GM12874 (cell line): ENCODE measurements at regions not wholly inside any gene's neighbourhood (a gene's known extent, or its start where the extent isn't known, plus 50 kb on each side); places are given as distances from the start of the nearest gene placed in this dataset.

Source experiments
- CTCF ChIP-seq: IDR thresholded peaks from 2 replicates; pipeline ENCODE4 v1.5.1; 2011; ENCODE audit warnings: low read depth, mild to moderate bottlenecking, control low read depth, low read length, moderate library complexity; ENCODE audit not compliant: insufficient read depth

DNA sequence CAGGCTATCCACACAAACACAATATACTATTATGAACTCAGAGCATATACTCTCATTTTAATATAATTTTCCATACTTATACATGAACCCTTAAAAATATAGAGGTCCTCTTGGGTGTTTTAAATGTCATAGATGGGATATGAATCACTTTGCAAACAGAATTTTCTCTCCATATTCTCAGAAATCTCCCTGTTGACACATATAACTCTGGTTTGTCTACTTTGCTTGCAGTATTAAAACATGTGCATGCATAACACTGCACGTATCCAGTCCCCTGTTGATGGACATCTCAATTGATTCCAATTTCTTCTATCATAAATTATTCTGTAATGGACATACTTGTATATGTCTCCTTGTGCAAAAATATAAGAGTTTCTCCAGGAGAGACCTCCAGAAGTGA, 417.5 kb upstream of the TBX3 start:
- no peak for TF ChIP-seq CTCF

DNA sequence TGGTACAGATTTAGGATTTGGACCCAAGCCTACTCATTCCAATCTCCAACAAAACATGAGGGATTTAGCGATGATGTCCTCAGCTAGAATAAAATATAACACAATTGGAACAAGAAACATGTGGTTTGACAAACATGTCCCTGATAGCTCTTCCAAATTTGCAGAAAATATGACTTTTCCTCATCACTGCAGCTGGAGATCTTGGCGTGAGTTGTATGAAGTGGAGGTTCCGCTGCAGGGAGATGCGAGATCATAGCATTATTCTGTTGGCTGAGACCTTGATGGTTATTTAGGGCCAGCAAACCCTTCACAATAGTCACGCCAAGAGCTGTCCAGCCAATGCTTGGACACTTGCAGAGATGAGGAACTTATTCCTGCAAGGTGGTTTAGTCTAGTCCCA, 413.4 kb upstream of the TBX3 start:
- no peak for TF ChIP-seq CTCF

GRCh38 chr12:115096588-115097397, 412.8 kb upstream of the TBX3 start:
- no peak for TF ChIP-seq CTCF

DNA sequence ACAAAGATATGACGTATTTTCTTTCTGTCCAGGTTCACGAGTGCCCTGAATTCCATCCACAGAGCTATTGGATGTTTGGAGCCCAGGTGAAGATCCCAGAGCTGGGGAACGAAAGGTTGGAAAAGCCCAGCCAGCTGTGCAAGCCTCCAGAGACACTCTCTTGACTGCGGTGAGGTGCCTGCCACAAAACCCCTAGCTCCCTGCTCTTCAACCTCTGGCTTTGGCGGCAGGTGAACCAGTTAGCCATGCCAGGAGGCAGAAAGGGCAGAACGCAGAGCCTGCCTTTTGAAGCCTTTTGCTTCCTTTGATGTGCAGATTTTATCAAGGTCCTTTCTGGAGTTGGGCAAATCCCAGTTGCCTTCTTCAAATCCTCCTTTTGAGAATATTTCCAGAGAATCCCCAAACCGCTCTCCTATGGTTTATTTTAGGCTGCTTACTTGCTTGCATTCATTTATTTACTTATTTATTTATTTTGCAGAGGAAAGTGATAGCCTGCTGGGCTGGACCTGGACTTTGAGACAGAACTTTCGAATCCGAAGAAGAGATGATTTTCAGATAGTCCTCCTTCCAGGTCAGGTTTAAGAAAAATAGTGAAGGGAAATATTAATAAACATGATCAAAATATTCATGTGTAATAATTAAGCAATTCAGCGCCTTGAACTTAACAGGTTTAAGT, 411.2 kb upstream of the TBX3 start:
- TF ChIP-seq CTCF: no peak

DNA sequence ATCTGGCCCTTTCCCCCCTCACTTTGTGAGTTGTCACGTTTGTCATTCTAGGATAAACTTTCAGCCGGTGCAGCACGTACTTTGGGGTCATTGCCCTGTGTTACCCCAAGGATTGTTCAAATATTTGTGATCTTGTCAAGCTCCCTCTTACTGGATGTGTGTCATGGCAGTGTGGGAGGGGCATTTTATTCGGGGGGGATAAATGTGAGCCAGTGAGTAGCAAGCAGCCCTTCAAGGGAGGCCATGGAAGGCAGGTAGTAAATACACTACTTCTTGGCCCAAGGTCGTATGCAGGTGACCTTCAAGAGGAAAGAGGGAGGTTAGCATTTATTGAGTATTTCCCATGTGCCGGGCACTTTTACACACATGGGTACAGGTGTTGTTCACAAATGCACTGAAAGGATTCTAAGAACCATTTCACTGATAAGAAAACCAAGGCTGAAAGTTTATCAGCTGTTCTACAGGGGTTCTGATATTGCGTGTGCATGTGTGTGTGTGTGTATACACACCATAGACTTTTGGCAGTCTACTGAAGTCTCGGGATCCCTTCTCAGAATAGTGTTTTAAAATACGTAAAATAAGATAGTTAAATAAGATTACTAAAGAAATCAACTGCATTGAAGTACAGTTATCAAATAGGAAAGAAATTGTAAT, 410.3 kb upstream of the TBX3 start:
- TF ChIP-seq CTCF: no peak

DNA sequence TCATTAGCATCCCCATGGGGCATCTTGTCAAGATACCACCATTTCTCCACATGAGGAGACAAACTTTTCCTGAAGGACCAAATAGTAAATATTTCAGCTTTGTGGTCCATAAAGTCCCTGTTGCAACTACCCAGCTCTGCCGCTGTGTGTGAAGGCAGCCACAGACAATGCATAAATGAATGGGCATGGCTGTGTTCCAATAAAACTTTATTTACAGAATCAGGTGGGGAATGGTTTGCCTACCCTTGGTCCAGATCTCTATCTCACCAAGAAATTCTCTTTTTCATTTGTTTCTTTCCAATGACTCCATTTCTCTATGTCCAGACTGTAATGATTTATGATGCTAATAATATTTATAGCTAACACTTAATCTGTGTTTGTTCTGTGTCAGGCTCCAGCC, 409.3 kb upstream of the TBX3 start:
- TF ChIP-seq CTCF: no peak

GRCh38 chr12:115090783-115091182, 406.8 kb upstream of the TBX3 start:
- no peak for TF ChIP-seq CTCF
